NCI-H524 (cell line): ENCODE measurements at regions not wholly inside any gene's neighbourhood (a gene's known extent, or its start where the extent isn't known, plus 50 kb on each side); places are given as distances from the start of the nearest gene placed in this dataset.

Experiments
- DNase-seq, 2 experiments: peaks; one replicate each; lab custom pipeline; 2025; lab: John Stamatoyannopoulos, UW

GRCh38 chr3:59131016-59131766, 81.4 kb upstream of the CFAP20DC start:
- no peak for DNase-seq

DNA sequence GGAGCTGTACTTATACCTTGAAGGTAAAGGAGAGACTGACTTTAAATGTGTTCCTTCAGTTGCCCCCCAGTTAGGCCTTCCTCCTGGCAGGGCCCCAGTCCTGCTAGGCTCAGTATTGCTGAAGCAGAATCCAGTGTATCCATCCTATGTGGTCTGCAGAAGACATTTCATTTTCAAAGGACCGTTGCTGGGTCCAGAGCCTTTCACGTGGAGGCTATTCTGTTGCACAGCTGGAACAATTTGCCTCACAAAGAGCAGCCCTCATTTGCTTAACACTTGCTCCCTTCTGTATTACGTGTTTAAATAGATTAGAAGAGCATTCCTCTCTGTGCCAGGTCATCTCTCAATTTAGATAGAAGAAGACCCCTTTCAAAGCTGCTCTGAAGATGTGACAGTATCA, 78.9 kb upstream of the CFAP20DC start:
- no peak for DNase-seq

- no peak for DNase-seq
Measured at GRCh38 chr3:59127071-59127470, 77.2 kb upstream of the CFAP20DC start.

DNA sequence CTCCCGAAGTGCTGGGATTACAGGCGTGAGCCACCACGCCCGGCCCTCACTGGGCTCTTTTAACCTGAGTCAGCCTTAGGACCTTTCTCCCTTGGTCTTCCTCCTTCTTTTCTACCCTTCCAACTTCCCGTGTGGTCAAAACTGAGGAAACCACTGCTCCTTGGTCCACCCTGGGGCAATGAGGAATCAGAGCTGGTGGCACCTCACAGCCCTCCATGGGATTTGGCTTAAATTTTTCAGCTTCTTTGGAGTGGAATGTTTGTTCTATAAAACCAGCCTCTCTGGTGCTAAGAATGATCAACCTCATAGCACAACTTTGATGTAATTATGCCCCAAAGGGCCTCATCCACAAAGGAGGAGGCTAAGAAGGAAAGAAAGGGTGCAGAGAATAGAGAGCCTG, 76.6 kb upstream of the CFAP20DC start:
- no peak for DNase-seq

GRCh38 chr3:59121346-59122144, 71.7 kb upstream of the CFAP20DC start:
- no peak for DNase-seq

- no peak for DNase-seq
Measured at GRCh38 chr3:59118928-59119327, 69.1 kb upstream of the CFAP20DC start.

DNA sequence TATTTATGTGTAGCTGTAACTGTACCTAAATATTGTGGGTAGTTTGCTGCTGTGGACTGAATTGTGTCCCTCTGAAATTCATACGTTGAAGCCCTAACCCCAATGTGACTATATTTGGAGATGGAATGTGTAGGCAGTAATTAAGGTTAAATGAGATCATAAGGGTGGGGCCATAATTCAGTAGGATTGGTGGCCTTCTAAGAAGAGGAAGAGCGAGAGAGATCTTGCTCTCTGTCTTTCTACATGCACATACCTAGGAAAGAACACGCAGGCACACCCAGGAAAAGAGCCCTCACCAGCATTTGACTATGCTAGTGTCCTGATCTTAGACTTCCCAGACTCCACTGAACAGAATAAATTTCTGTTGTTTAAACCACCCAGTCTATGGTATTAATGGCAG, 67.6 kb upstream of the CFAP20DC start:
- DNase-seq, result no peak

DNA sequence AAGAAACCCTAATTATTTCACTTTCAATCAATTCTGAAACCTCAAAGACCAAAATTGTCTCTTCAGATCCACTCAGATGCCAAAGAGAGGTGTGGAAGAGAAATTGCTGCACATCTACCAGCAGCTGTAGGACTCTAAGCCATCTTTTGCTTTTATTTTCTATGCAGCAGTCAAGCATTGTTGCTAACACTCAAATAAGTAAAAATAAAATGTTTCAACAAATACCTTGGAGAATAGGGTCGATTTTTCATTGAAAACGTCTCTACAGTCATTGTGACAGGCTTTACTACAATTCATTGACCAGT, 66.4 kb upstream of the CFAP20DC start:
- no peak for DNase-seq

DNA sequence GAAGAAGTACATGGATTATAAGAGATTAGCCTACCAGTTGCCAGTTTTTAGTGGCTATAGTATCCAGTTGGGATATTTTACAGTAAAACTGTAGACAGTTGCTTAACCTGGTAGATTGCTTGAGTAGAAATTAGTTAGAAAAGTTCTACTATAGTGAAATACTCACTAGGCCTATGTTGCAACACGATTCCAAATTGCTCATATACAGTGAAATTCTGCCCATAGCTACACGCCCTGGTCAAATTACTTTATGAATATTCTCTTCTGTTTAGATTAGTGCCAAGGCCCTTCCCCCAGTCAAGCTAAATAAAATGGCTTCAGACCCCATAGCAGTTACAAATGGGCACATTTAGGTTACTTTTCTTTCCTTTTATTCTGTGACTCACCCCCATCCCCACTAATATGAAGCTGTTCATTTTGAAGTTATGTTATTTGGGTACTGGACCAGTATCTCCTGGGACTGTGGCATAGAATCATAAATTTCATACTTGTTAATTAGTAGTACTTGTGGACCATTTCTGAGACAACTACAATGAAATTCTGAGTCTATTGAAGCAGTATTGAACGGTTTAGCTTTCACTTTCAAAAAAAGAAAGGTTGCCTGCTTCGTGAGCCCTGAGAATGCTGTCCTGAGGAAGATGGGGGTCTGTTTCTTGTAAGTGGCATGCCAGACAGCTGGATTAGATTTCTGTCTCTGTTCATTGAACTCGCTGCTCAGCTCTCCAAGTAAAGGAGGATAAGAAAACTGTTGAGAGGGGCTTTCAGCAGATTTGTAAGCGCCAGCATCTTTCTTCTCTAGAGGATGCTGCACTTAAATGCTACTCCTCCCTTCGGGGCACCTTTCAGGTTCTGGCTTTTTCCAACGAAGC, 65.8 kb upstream of the CFAP20DC start:
- DNase-seq, result no peak

DNA sequence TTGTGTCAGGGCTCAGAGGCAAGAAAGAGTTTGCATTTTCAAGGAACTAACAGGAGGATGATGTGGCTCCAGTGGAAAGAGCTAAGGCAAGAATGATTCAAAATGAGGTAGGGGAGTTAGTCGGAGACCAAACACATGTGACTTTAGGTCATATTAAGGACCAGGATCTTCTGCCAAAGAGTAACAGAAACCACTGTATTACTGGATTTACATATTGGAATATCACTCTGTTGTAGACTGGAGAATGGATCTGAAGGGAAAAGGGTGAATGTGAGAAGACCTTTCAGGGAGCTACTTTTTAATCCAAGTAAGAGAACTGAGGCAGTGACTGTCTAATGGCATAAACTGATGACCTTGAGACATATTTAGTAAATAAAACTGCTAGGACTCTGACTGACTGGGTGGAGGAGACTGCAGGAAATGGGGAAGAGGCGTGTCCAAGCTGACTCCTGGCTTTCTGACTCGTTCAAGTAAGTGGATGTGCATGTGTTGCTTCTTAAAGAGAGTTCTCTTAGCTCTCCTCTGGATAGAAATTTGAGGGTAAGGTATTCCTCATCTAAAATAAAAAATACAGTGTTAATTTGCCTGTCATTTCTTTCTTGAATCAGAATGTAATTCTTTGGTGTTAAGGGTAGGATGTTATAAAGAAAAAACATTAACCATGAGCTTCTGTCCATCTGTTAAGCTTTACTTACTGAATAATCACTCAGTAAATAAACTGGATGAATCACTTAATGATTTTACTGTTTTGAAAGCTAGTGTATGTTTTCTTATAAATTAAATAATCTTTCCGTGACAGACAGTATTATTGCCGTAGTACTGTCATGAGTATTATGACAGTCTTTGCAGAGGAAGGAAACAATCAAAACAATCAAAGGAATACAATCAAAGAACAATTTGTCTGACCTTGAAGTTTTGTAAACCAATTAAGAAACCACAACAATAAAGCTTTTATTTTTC, 58.3 kb upstream of the CFAP20DC start:
- DNase-seq, result no peak

- DNase-seq, result no peak
Measured at GRCh38 chr3:59106085-59106648, 56.3 kb upstream of the CFAP20DC start.

DNA sequence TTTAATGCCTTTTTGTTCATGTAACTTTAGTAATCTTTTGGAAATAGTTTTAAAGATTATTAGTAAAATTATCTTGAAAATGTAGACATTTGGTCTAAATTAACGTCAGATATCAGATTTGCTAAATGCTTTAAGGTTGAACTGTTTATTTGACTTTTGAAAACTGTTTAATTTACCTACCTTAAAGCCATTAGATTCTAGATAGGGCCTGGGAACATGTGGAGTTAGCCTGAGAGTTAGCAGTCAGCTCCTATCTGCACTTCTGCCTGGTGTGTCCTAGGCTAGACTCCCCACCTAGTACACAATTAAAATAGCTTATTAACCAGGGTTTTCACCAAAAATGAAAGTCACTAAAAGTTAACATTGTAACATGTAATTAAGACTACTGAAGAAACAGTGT, 53.7 kb upstream of the CFAP20DC start:
- DNase-seq, result no peak

DNA sequence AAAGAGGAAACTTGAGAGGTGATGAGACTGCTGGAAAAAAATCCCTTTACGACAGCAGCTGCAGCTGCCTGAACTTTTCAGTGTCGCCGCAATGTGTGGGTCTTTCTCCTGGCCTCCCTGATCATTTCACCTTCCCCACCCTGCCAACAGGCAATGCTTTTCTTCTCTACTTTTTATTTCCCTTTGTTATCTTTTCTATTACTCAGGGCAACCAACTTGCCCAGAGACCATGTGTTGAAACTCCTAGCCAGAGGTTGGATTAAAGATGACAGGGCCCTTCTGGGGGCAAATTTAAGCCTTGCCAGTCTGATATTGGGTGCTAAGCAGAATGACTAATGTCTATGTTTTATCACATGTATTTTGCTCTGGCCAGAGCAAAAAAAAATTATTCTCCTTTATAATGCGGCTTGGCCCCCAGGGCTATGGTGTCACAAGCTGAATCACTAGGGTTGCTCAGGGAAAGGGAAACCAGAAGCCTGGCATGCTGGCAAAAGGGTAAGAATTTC, 51.5 kb upstream of the CFAP20DC start:
- no peak for DNase-seq
